Body of pancreas (tissue), 4 donors: ENCODE measurements at regions not wholly inside any gene's neighbourhood (a gene's known extent, or its start where the extent isn't known, plus 50 kb on each side); places are given as distances from the start of the nearest gene placed in this dataset.

Experiments used
- ATAC-seq: fragments of 150-250 bp; one replicate; pipeline ENCODE4 v1.9.1; 2016
- DNase-seq, 4 donors: peaks; one replicate each; pipeline ENCODE4 v3.0.0-alpha.2; 2019
- H3K27ac ChIP-seq, 4 donors: fragments of 200-600 bp; sonication (generic); 1 replicate in 3 of 4; 2 replicates in 1 of 4; pipeline versions ENCODE4 v1.5.1 to v1.6.1; 2016 to 2019; ENCODE audit warnings: mild to moderate bottlenecking in 1 of 4, mixed read lengths in 1 of 4, moderate library complexity in 1 of 4
- H3K27me3 ChIP-seq, 2 donors: fragments of 200-600 bp; sonication (generic); one replicate each; pipeline ENCODE4 v1.6.0; 2016; ENCODE audit warnings: mild to moderate bottlenecking in 1 of 2
- H3K36me3 ChIP-seq, 2 donors: fragments of 200-600 bp; sonication (generic); replicated peaks in 1 of 2; 2 replicates each; pipeline ENCODE4 v1.5.1; 2016; ENCODE audit warnings: low read depth in 2 of 2; ENCODE audit not compliant: insufficient read depth in 1 of 2
- H3K4me1 ChIP-seq: fragments of 200-600 bp; sonication (generic); one replicate; pipeline ENCODE4 v1.6.0; 2016
- H3K4me3 ChIP-seq, 2 donors: fragments of 200-600 bp; sonication (generic); 1 replicate in 1 of 2; 2 replicates in 1 of 2; pipeline ENCODE4 v1.5.1; 2016 to 2019
- H3K9me3 ChIP-seq, 3 donors: fragments of 200-600 bp; sonication (generic); 1 replicate in 2 of 3; 2 replicates in 1 of 3; pipeline ENCODE4 v1.5.1; 2016
- POLR2A ChIP-seq, 3 donors: fragments of 450-650 bp; IDR thresholded peaks; one replicate each; pipeline ENCODE4 v1.6.1; 2016; ENCODE audit warnings: antibody characterized with exemption in 3 of 3, mild to moderate bottlenecking in 2 of 3
- WGBS, 2 donors: methylation state at CpG; one replicate each; pipeline ENCODE4 v1.1.5; 2017; 5-methylcytosine and 5-hydroxymethylcytosine counted together
- intact Hi-C: fragments of 100-400 bp; cut with DNase I; formaldehyde crosslinking; loops from one replicate; pipeline ENCODE4 v1.15.1; 2023
- TF ChIP-seq, protein P1 (sequence below), 7 experiments: fragments of 450-650 bp in 4 of 7; fragments of 200-600 bp in 3 of 7; sonication (generic) in 3 of 7; IDR thresholded peaks; one replicate each; pipeline ENCODE4 v1.5.1; 2016 to 2019; ENCODE audit warnings: antibody characterized with exemption in 7 of 7

DNA sequence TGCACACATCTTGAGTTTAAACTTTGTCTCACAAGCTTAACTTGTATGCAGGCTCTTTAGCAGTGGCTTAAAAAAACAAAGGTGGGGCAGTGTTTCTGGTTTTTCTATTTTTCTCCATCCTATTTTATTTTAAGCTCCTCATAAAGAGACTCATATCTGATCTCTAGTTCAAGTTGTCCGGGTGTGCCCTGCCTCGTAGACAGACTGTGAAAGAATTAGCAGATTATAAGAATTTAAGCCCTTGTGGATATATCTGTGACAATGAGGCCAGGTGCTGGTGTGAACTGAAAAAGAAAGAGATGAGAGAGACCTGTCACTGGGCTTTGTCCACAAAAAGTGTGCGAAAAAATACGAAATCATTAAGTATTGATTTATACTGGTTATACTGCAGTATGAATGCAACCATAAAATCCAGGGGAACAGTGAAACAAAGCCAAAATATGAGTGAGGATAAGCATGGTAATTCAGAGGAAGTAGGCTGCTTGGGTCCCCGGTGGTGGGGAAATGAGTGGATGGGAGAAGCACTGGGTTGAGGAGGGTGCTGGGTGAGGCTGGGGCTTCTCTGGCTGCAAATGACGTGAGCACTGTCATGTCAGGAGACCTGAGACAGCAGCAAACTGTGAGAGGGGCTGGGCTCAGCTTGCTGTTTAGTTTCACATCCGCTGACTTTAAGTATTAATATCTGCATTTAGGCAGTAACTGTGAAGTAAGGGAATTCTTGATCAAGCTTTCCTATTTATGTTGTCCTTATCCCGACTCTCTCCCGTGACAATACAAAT, 179.7 kb upstream of the ANKRD55 start:
- Histone ChIP-seq H3K4me1 (peaks cover 26% of the 10 kb centered on the region), H3K9me3 (no peaks in the 10 kb centered on the region), H3K27me3 (no peaks in the 10 kb centered on the region), H3K4me3 (no peak overlapping the region), H3K27ac (peak overlapping the region in 3 of 4 donors; percentile 7 to 70 (median 39)), H3K36me3 (no peaks in the 10 kb centered on the region)
- ATAC-seq (no peak), DNase-seq (peak in 2 of 4 donors; percentile 31 to 75)
- TF ChIP-seq POLR2A (IDR thresholded peaks at IDR 0.05): no peak
- TF ChIP-seq, protein P1, sequence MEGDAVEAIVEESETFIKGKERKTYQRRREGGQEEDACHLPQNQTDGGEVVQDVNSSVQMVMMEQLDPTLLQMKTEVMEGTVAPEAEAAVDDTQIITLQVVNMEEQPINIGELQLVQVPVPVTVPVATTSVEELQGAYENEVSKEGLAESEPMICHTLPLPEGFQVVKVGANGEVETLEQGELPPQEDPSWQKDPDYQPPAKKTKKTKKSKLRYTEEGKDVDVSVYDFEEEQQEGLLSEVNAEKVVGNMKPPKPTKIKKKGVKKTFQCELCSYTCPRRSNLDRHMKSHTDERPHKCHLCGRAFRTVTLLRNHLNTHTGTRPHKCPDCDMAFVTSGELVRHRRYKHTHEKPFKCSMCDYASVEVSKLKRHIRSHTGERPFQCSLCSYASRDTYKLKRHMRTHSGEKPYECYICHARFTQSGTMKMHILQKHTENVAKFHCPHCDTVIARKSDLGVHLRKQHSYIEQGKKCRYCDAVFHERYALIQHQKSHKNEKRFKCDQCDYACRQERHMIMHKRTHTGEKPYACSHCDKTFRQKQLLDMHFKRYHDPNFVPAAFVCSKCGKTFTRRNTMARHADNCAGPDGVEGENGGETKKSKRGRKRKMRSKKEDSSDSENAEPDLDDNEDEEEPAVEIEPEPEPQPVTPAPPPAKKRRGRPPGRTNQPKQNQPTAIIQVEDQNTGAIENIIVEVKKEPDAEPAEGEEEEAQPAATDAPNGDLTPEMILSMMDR (IDR thresholded peaks at IDR 0.05): no peak
- WGBS, 2 donors: 55 to 57% methylated on average over 9 of the region's 9 CpGs
- intact Hi-C loops: no loop called here

DNA sequence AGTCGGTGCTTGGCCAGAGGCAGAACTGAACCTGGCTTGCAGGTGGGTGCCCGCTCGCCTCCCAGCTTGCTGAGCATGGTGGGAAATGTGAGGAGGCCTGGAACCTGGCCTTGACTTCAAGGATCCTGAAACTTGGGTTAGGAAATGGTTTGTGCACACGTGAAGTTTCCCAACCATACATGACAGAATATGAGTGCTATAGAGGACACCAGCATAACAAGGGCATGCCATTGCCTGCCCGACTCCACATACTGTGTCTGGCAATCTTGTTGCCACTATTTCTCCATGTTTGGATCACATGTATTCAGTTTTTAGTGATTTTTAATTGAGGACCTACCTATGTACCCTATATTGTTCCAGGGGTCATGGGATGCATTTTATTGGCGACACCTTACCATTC, 177.6 kb upstream of the ANKRD55 start:
- intact Hi-C loops: no loop called here

DNA sequence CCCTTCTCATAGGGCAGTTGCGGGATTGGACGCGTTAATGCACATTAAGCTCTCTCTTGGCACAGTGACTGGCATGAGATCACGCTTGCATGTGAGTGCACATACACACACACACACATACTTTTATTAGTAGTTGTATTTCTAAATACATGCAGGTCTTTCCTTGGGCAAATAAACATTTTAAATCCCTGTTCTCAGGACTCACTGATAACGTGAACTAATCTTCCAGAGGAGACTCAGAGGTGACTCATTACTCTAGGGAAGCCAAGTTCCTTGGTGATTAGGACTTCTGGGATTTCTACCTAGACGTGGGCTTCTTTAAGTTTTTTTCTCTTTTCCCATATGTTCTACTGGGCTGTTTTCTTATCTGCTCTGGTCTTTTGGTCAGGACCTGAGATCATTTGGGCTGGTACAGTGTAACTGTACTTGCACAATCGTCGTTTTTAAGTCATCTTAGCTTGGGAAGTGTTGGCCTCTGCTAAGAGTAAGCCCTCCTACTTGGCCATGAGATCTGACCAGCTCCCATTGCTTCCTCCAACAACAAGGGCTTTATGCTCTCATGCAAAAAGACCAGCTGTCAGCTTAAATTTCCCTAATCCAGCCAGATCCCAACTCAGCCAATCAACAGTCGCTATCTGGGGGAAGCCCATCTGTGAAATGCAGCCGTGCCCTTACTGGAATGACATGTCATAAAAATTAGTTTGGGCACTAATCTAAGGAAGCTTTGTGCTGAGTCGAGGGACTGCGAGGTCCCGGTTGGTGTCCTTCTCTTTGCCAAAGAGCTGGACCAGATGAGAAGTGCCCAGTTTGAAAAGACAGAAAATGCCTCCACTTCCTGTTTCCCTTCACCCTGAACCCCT, 176.4 kb upstream of the ANKRD55 start:
- Histone ChIP-seq H3K4me1 (peaks cover 44% of the 10 kb centered on the region), H3K9me3 (no peaks in the 10 kb centered on the region), H3K27me3 (no peaks in the 10 kb centered on the region), H3K36me3 (no peaks in the 10 kb centered on the region), H3K27ac (peak overlapping the region in 3 of 4 donors; percentile 32 to 76 (median 68)), H3K4me3 (no peak overlapping the region)
- intact Hi-C loops: no loop called here
- peak; percentile 76 for ATAC-seq
- peak in 3 of 4 donors; percentile 18 to 46 (median 39) for DNase-seq
- TF ChIP-seq, protein P1 (IDR thresholded peaks at IDR 0.05): no peak
- TF ChIP-seq POLR2A (IDR thresholded peaks at IDR 0.05): no peak
- WGBS, 2 donors: 47 to 51% methylated on average over 13 of the region's 13 CpGs

More for the DNA sequence above, 177.6 kb upstream of the ANKRD55 start:
- no peak for ATAC-seq
- no peak for TF ChIP-seq POLR2A (IDR thresholded peaks at IDR 0.05)
- TF ChIP-seq, protein P1 (IDR thresholded peaks at IDR 0.05): no peak
- Histone ChIP-seq H3K36me3 (no peaks in the 10 kb centered on the region), H3K27me3 (no peaks in the 10 kb centered on the region), H3K4me3 (no peak overlapping the region), H3K9me3 (no peaks in the 10 kb centered on the region), H3K27ac (peak overlapping the region in 1 of 4 donors; percentile 76), H3K4me1 (peaks cover 41% of the 10 kb centered on the region)
- DNase-seq: no peak
- WGBS, 2 donors: 92% methylated on average over 6 of the region's 6 CpGs

DNA sequence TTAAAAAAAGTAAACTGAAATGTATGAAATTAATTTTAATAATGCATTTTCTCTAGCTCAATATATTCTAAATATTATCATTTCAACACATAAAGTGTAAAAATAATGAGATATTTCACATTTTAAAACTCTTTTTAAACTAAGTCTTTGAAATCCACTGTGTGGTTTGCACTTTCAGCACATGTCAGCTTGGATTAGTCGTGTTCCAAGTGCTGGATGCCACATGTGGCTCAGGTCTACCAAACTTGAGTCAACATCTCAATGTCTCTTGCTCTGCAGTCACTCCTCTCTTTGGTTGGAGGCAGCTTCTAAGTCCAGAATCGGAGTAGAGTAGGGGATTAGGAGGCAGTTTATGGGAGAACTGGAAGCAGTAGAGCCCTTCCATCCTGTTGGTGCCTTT, 173.7 kb upstream of the ANKRD55 start:
- Histone ChIP-seq H3K27me3 (no peaks in the 10 kb centered on the region), H3K27ac (peak overlapping the region in 3 of 4 donors; percentile 20 to 71 (median 64)), H3K4me3 (no peak overlapping the region), H3K9me3 (no peaks in the 10 kb centered on the region), H3K4me1 (peaks cover 71% of the 10 kb centered on the region), H3K36me3 (no peaks in the 10 kb centered on the region)
- DNase-seq: no peak
- WGBS, 2 donors: 60 to 65% methylated on average over 2 of the region's 2 CpGs
- no peak for ATAC-seq
- intact Hi-C loops: no loop called here
- TF ChIP-seq POLR2A (IDR thresholded peaks at IDR 0.05): no peak
- TF ChIP-seq, protein P1 (IDR thresholded peaks at IDR 0.05): no peak
